T-cell (primary cell): ENCODE measurements at regions not wholly inside any gene's neighbourhood (a gene's known extent, or its start where the extent isn't known, plus 50 kb on each side); places are given as distances from the start of the nearest gene placed in this dataset.

Experiments used
- ATAC-seq, 4 experiments: fragments of 200-7000 bp in 3 of 4; fragments of 150-1000 bp in 1 of 4; cut with Tn5 transposase; replicated peaks in 1 of 4; 1 replicate in 3 of 4; 2 replicates in 1 of 4; pipeline ENCODE4 v1.10.0; 2021; ENCODE audit warnings: moderate library complexity in 3 of 4, mild to moderate bottlenecking in 2 of 4, moderate number of reproducible peaks in 1 of 4
- CTCF ChIA-PET, 2 donors: fragments of 300-600 bp; sonication (Branson Sonifier 250); formaldehyde crosslinking; loops; one replicate each; lab custom pipeline; 2022; ENCODE audit warnings: antibody characterized with exemption in 2 of 2; lab: Charles Lee
- POLR2A ChIA-PET, 2 donors: fragments of 300-600 bp; sonication (Branson Sonifier 250); formaldehyde crosslinking; loops; one replicate each; lab custom pipeline; 2022; ENCODE audit warnings: antibody characterized with exemption in 2 of 2; lab: Charles Lee
- DNase-seq, 35 experiments: peaks; one replicate each; pipeline versions ENCODE4 v3.0.0 to v3.0.0-alpha.2; 2013 to 2023
- H3K27ac ChIP-seq: one replicate; pipeline ENCODE4 v1.5.1; 2013; ENCODE audit warnings: low read length
- H3K27me3 ChIP-seq, 2 experiments: replicated peaks in 1 of 2; 1 replicate in 1 of 2; 2 replicates in 1 of 2; pipeline versions ENCODE4 v1.6.1 to v1.7.0; 2013; ENCODE audit warnings: low read length in 1 of 2, mixed read lengths in 1 of 2; ENCODE audit not compliant: control insufficient read depth in 2 of 2, insufficient read depth in 2 of 2; ENCODE audit errors: extremely low read depth in 1 of 2
- H3K36me3 ChIP-seq, 2 donors: 1 replicate in 1 of 2; 2 replicates in 1 of 2; pipeline versions ENCODE4 v1.6.1 to v1.7.0; 2013; ENCODE audit warnings: low read length in 1 of 2; ENCODE audit not compliant: control insufficient read depth in 2 of 2, insufficient read depth in 1 of 2; ENCODE audit errors: extremely low read depth in 1 of 2
- H3K4me1 ChIP-seq, 2 experiments: 1 replicate in 1 of 2; 2 replicates in 1 of 2; pipeline versions ENCODE4 v1.6.1 to v1.7.0; 2013; ENCODE audit warnings: low read length in 2 of 2, mixed read lengths in 1 of 2; ENCODE audit not compliant: insufficient read depth in 2 of 2, control insufficient read depth in 1 of 2; ENCODE audit errors: extremely low read depth in 1 of 2
- H3K4me3 ChIP-seq, 2 donors: 1 replicate in 1 of 2; 2 replicates in 1 of 2; pipeline versions ENCODE4 v1.5.1 to v1.7.0; 2013; ENCODE audit warnings: mild to moderate bottlenecking in 2 of 2, low read length in 1 of 2, moderate library complexity in 1 of 2; ENCODE audit not compliant: control insufficient read depth in 1 of 2; ENCODE audit errors: extremely low read depth in 1 of 2
- H3K9me3 ChIP-seq: 2 replicates; pipeline ENCODE4 v1.7.0; 2013
- H3K27ac Mint-ChIP-seq, 2 donors: one replicate each; pipeline ENCODE4 v1.8.0; 2020 to 2021; ENCODE audit warnings: mild to moderate bottlenecking in 2 of 2, mixed read lengths in 2 of 2
- H3K27me3 Mint-ChIP-seq, 2 donors: one replicate each; pipeline ENCODE4 v1.8.0; 2021 to 2022; ENCODE audit warnings: mixed read lengths in 2 of 2
- H3K36me3 Mint-ChIP-seq: one replicate; pipeline ENCODE4 v1.8.0; 2021; ENCODE audit warnings: mixed read lengths
- H3K4me1 Mint-ChIP-seq, 3 donors: one replicate each; pipeline ENCODE4 v1.8.0; 2020 to 2022; ENCODE audit warnings: mixed read lengths in 3 of 3, mild to moderate bottlenecking in 1 of 3
- H3K4me3 Mint-ChIP-seq, 3 donors: one replicate each; pipeline ENCODE4 v1.8.0; 2020 to 2022; ENCODE audit warnings: mild to moderate bottlenecking in 3 of 3, mixed read lengths in 3 of 3, moderate library complexity in 3 of 3
- H3K9me3 Mint-ChIP-seq, 3 donors: one replicate each; pipeline ENCODE4 v1.8.0; 2020 to 2022; ENCODE audit warnings: mixed read lengths in 3 of 3
- WGBS: methylation state at CpG from one replicate; pipeline ENCODE4 v1.1.5; 2013; ENCODE audit warnings: missing lambda C conversion rate; ENCODE audit not compliant: insufficient coverage; 5-methylcytosine and 5-hydroxymethylcytosine counted together

DNA sequence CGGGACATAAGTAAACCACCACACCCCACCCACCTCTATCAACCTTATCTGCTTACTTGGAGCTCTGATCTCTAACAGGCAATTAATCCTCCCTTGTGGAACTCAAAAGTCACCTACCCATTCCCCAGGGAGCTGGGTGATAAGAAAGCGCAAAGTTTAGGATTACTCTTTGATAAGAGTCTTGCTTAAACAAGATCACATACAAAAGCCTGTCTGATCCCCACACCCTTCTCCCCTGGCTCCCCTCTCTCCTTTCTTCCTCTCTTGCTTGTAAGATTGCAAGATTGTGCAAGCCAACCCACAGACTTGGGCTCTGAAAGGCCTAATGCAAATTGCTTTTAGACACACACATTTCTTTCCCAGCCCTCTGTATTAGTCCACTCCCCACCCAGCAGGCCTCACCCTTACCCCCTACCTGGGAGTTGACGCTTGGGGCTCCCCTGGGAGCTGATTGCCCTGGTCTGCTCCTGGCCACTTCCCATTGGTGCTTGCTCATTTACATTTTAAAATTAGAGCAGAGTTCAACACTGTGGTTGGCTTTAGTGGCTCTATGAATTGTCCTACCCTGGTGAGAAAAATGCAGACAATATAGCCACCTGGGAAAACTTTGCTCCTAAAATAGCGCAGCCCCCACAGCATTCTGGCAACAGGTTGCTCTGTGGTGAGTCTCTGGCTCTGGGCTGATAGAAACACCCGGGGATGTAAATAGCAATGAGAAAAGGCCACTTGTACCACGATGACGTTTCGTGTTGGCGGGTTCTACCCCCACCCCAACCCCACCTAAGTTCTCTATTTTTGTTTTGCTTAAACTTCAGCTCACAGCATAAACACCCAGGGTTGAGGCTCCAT is 58.9 kb upstream of the EPCAM start:
- Mint-ChIP-seq H3K27ac (no peak overlapping the region), H3K36me3 (no peaks in the 10 kb centered on the region), H3K9me3 (no peaks in the 10 kb centered on the region), H3K27me3 (peaks cover 9 to 16% of the 10 kb centered on the region in 2 donors), H3K4me3 (no peak overlapping the region), H3K4me1 (peaks cover 0 to 10% (median 0%) of the 10 kb centered on the region in 3 donors)
- DNase-seq (peak in 3 of 35 experiments; percentile 5 to 33 (median 8)), ATAC-seq (no peak)
- Histone ChIP-seq H3K36me3 (no peaks in the 10 kb centered on the region), H3K27me3 (peaks cover 0 to 8% of the 10 kb centered on the region in 2 experiments), H3K4me3 (no peak overlapping the region), H3K27ac (no peak overlapping the region), H3K9me3 (no peaks in the 10 kb centered on the region), H3K4me1 (no peaks in the 10 kb centered on the region)
- 0% methylated on average over 1 of the region's 9 CpGs for WGBS
- POLR2A ChIA-PET: no interaction called here
- CTCF ChIA-PET: no interaction called here

DNA sequence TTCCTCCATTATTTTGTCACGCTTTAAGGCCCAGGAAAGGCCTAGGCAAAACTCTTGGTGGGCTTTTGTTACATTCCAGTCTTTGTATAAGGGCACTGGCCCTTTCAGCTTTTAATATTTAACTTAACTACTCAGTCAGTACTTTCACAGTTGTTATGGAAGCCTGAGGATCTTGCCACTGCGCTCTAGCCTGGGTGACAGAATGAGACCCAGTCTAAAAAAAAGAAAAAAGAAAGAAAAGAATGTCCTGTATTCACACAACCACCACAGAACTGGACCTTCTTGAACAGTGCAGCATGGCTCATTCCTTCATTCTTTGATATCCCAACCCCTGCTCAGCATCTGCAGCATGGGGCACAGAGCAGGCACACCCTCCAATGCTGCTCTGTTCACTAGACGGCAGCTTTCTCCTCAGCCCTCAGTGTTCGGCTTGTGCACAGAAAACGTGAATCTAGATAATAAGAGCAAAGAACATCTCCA is 59.6 kb upstream of the EPCAM start:
- Mint-ChIP-seq H3K4me3 (no peak overlapping the region), H3K36me3 (no peaks in the 10 kb centered on the region), H3K4me1 (peaks cover 0 to 10% (median 0%) of the 10 kb centered on the region in 3 donors), H3K9me3 (no peaks in the 10 kb centered on the region), H3K27me3 (peaks cover 12 to 19% of the 10 kb centered on the region in 2 donors), H3K27ac (no peak overlapping the region)
- peaks cover 0 to 8% of the 10 kb centered on the region in 2 experiments for H3K27me3 ChIP-seq
- no peaks in the 10 kb centered on the region for H3K9me3 ChIP-seq
- H3K36me3 ChIP-seq: no peaks in the 10 kb centered on the region
- WGBS: 63% methylated on average over 3 of the region's 5 CpGs
- no peak for DNase-seq
- ChIA-PET CTCF (no interaction called here), POLR2A (no interaction called here)
- H3K4me1 ChIP-seq: no peaks in the 10 kb centered on the region
- no peak overlapping the region for H3K4me3 ChIP-seq
- no peak for ATAC-seq
- no peak overlapping the region for H3K27ac ChIP-seq

DNA sequence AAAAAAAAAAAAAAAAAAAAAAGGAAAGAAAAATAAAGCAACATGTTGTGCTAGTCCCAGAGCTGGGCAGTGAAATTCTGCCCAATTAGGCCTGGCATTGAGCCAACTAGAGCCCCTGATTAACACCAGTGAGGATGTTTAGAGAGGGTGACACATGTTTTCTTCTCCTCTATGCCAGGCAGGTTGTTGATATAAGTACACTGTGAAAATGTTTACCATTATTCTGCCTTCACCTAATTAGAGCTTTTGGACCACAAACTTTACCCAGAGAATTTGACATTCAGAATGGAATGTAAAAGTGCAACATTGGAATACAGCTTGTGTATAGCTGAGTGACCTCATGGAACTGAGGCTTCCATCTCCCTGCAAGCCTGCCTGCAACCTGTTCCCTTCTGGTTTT is 62.0 kb upstream of the EPCAM start:
- H3K27ac Mint-ChIP-seq: no peak overlapping the region
- Histone ChIP-seq H3K36me3 (no peaks in the 10 kb centered on the region), H3K27ac (no peak overlapping the region), H3K4me1 (no peaks in the 10 kb centered on the region), H3K27me3 (peaks cover 0 to 8% of the 10 kb centered on the region in 2 experiments), H3K9me3 (no peaks in the 10 kb centered on the region), H3K4me3 (no peak overlapping the region)
- peaks cover 0 to 10% (median 0%) of the 10 kb centered on the region in 3 donors for H3K4me1 Mint-ChIP-seq
- POLR2A ChIA-PET: interaction anchor here (0.5 to 0.6 kb wide), 4 partner anchors 28 to 730 kb away, joined by 3 to 8 read pairs (median 7); no protein-coding TSS in a partner anchor
- ATAC-seq (no peak), DNase-seq (no peak)
- CTCF ChIA-PET: interaction anchor here in 1 of 2 donors (0.6 to 1.2 kb wide), 2 partner anchors 16 to 32 kb away, joined by 3 read pairs; no protein-coding TSS in a partner anchor
- no peaks in the 10 kb centered on the region for H3K9me3 Mint-ChIP-seq
- no peak overlapping the region for H3K4me3 Mint-ChIP-seq
- no peaks in the 10 kb centered on the region for H3K36me3 Mint-ChIP-seq
- peaks cover 16 to 27% of the 10 kb centered on the region in 2 donors for H3K27me3 Mint-ChIP-seq

DNA sequence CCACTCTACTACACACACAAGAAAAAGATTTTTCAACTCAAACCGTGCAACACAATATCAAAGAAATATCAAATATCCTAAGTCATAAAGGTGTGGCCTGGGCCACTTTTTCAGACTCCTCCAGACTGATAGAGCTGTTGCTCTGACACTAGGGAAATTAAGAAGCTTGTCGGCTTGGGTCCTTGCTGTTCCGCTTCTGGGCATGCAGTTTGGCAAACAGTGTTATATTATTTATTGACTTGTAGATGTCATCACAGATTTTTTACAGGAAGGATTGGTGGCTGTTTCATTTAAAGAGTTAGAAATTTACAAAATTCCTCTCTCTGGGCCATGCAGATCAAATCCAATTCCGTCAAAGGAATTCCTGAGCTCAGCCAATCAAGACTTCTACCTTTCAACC is 64.5 kb upstream of the EPCAM start:
- WGBS: no CpG with 5 or more reads among the region's 4 CpGs
- Mint-ChIP-seq H3K4me1 (peaks cover 13 to 15% (median 14%) of the 10 kb centered on the region in 3 donors), H3K27me3 (peaks cover 17 to 30% of the 10 kb centered on the region in 2 donors), H3K36me3 (no peaks in the 10 kb centered on the region), H3K4me3 (no peak overlapping the region), H3K27ac (no peak overlapping the region), H3K9me3 (no peaks in the 10 kb centered on the region)
- H3K9me3 ChIP-seq: no peaks in the 10 kb centered on the region
- no peak for ATAC-seq
- no peak for DNase-seq
- peaks cover 5 to 9% of the 10 kb centered on the region in 2 experiments for H3K4me1 ChIP-seq
- H3K36me3 ChIP-seq: no peaks in the 10 kb centered on the region
- POLR2A ChIA-PET: no interaction called here
- H3K27ac ChIP-seq: no peak overlapping the region
- H3K4me3 ChIP-seq: no peak overlapping the region
- peaks cover 0 to 2% of the 10 kb centered on the region in 2 experiments for H3K27me3 ChIP-seq
- CTCF ChIA-PET: no interaction called here

DNA sequence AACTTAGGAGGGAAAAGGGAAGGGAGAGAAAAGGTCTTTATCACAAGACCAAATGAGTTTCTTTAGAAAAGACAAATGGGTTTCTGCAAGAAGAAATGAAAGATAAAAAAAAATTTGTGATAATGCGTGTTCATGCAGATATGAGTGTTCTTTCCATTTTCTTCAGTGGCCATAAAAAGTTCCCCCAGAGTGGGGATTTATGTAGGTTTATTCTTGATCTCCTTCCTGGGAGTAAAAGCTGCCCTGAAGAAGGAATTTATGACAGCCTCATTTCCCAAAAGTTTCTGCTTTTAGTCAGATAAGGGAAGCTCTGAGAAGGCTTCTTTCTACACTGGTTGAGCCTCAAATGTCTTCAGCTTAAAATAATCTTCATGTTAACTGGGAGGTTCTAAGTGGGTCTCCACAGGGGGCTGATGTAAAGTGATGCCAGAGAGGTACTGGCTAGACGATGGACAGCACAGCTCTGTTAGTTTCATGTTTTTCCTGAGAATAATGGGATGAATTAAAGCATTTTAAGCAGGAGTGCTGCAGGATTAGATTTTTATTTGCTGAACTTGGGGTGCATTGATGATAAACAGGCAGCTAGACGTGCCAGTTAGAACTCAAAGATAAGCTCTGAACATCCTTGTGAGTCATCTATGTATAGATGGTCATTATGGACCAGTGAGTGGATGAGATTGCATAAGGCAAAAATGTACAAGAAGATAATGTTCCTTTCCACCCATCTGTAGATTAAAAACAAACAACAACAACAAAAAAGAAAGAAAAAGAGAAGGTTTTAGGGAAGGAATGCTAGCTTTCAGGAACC is 65.6 kb upstream of the EPCAM start:
- Mint-ChIP-seq H3K27ac (no peak overlapping the region), H3K4me1 (peaks cover 13 to 14% (median 14%) of the 10 kb centered on the region in 3 donors), H3K36me3 (no peaks in the 10 kb centered on the region), H3K4me3 (no peak overlapping the region), H3K9me3 (no peaks in the 10 kb centered on the region), H3K27me3 (peaks cover 17 to 30% of the 10 kb centered on the region in 2 donors)
- ChIA-PET POLR2A (no interaction called here), CTCF (interaction anchor here (0.5 to 0.7 kb wide), 3 partner anchors 11 to 46 kb away, joined by 3 to 4 read pairs (median 4); no protein-coding TSS in a partner anchor)
- Histone ChIP-seq H3K27ac (no peak overlapping the region), H3K4me3 (no peak overlapping the region), H3K27me3 (peaks cover 0 to 2% of the 10 kb centered on the region in 2 experiments), H3K9me3 (no peaks in the 10 kb centered on the region), H3K36me3 (no peaks in the 10 kb centered on the region), H3K4me1 (peaks cover 5 to 9% of the 10 kb centered on the region in 2 experiments)
- 55% methylated on average over 1 of the region's 3 CpGs for WGBS
- DNase-seq: no peak
- ATAC-seq: no peak

DNA sequence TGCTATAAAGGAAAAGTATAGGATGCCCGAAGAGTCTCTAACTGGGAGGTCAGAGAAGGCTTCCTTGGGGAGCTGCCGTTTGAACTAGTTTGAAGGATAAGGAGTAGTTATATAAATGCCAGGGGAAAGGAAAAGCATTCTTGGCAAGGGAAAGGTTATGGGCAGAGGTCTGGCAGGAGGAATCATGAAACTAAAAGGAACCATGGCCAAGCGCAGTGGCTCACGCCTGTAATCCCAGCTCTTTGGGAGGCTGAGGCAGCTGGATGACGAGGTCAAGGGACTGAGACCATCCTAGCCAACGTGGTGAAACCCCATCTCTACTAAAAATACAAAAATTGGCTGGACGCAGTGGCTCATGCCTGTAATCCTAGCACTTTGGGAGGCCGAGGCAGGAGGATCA is 66.8 kb upstream of the EPCAM start:
- H3K4me1 ChIP-seq: peaks cover 5 to 9% of the 10 kb centered on the region in 2 experiments
- POLR2A ChIA-PET: no interaction called here
- H3K4me3 ChIP-seq: no peak overlapping the region
- no peak overlapping the region for H3K4me3 Mint-ChIP-seq
- H3K36me3 ChIP-seq: no peaks in the 10 kb centered on the region
- CTCF ChIA-PET: no interaction called here
- H3K9me3 ChIP-seq: no peaks in the 10 kb centered on the region
- H3K4me1 Mint-ChIP-seq: peaks cover 13 to 14% (median 14%) of the 10 kb centered on the region in 3 donors
- DNase-seq: no peak
- H3K27ac ChIP-seq: no peak overlapping the region
- no peak for ATAC-seq
- H3K36me3 Mint-ChIP-seq: no peaks in the 10 kb centered on the region
- peaks cover 15 to 28% of the 10 kb centered on the region in 2 donors for H3K27me3 Mint-ChIP-seq
- 91% methylated on average over 7 of the region's 8 CpGs for WGBS
- H3K9me3 Mint-ChIP-seq: no peaks in the 10 kb centered on the region
- H3K27ac Mint-ChIP-seq: no peak overlapping the region
- H3K27me3 ChIP-seq: peaks cover 0 to 2% of the 10 kb centered on the region in 2 experiments
